B cell (primary cell): ENCODE measurements at regions not wholly inside any gene's neighbourhood (a gene's known extent, or its start where the extent isn't known, plus 50 kb on each side); places are given as distances from the start of the nearest gene placed in this dataset.

ENCODE experiments used
- ATAC-seq: fragments of 200-7000 bp; cut with Tn5 transposase; one replicate; pipeline ENCODE4 v1.10.0; 2021; ENCODE audit warnings: low read depth, mild to moderate bottlenecking, moderate number of reproducible peaks, moderate library complexity
- CTCF ChIA-PET: fragments of 350-600 bp; sonication (Branson Sonifier 250); formaldehyde crosslinking; loops from one replicate; lab custom pipeline; 2021; ENCODE audit warnings: antibody characterized with exemption, inconsistent platforms; lab: Charles Lee
- POLR2A ChIA-PET: fragments of 350-600 bp; sonication (Branson Sonifier 250); formaldehyde crosslinking; loops from one replicate; lab custom pipeline; 2021; ENCODE audit warnings: antibody characterized with exemption; lab: Charles Lee
- DNase-seq: peaks from one replicate; pipeline ENCODE4 v3.0.0; 2013
- H2AFZ ChIP-seq: 2 replicates; pipeline ENCODE4 v1.6.1; 2012; ENCODE audit warnings: mild to moderate bottlenecking, low read depth, low read length; ENCODE audit not compliant: insufficient read depth, poor library complexity, severe bottlenecking
- H3K27ac ChIP-seq, 2 donors: 1 replicate in 1 of 2; 2 replicates in 1 of 2; pipeline ENCODE4 v1.5.1; 2012 to 2013; ENCODE audit warnings: low read length in 2 of 2, mild to moderate bottlenecking in 2 of 2, moderate library complexity in 1 of 2
- H3K27me3 ChIP-seq, 4 experiments: fragments of 200-600 bp in 1 of 4; sonication (generic) in 1 of 4; replicated peaks in 1 of 4; 1 replicate in 2 of 4; 2 replicates in 2 of 4; pipeline versions ENCODE4 v1.6.1 to v1.7.0; 2013 to 2016; ENCODE audit warnings: low read length in 3 of 4, mild to moderate bottlenecking in 2 of 4, mixed read lengths in 1 of 4, moderate library complexity in 1 of 4; ENCODE audit not compliant: insufficient read depth in 4 of 4, control insufficient read depth in 3 of 4; ENCODE audit errors: control extremely low read depth in 1 of 4
- H3K36me3 ChIP-seq, 2 experiments: replicated peaks in 1 of 2; 1 replicate in 1 of 2; 2 replicates in 1 of 2; pipeline versions ENCODE4 v1.6.1 to v1.7.1; 2013; ENCODE audit warnings: low read length in 1 of 2; ENCODE audit not compliant: insufficient read depth in 2 of 2, control insufficient read depth in 1 of 2; ENCODE audit errors: control extremely low read depth in 1 of 2, extremely low read depth in 1 of 2
- H3K4me1 ChIP-seq, 2 donors: fragments of 200-600 bp in 1 of 2; sonication (generic) in 1 of 2; 1 replicate in 1 of 2; 2 replicates in 1 of 2; pipeline versions ENCODE4 v1.5.1 to v1.6.1; 2013 to 2017; ENCODE audit warnings: low read length in 2 of 2; ENCODE audit not compliant: control insufficient read depth in 2 of 2, insufficient read depth in 2 of 2
- H3K4me2 ChIP-seq: replicated peaks from 2 replicates; pipeline ENCODE3; 2012; ENCODE audit warnings: mild to moderate bottlenecking, low read depth, low read length; ENCODE audit not compliant: poor library complexity, severe bottlenecking
- H3K4me3 ChIP-seq, 5 experiments: fragments of 200-600 bp in 1 of 5; sonication (generic) in 1 of 5; 1 replicate in 3 of 5; 2 replicates in 2 of 5; pipeline versions ENCODE4 v1.5.1 to v1.7.0; 2011 to 2016; ENCODE audit warnings: low read length in 4 of 5, mild to moderate bottlenecking in 4 of 5, low read depth in 2 of 5, control low read depth in 1 of 5, moderate library complexity in 1 of 5; ENCODE audit not compliant: insufficient read depth in 1 of 5; ENCODE audit errors: control extremely low read depth in 1 of 5, extremely low read depth in 1 of 5
- H3K79me2 ChIP-seq: fragments of 200-600 bp; sonication (generic); one replicate; pipeline ENCODE4 v1.6.0; 2016; ENCODE audit warnings: low read length; ENCODE audit not compliant: control insufficient read depth, insufficient read depth
- H3K9ac ChIP-seq: fragments of 200-600 bp; sonication (generic); 2 replicates; pipeline ENCODE4 v1.6.1; 2017; ENCODE audit warnings: mild to moderate bottlenecking, low read length, moderate library complexity
- H3K9me3 ChIP-seq, 3 donors: one replicate each; pipeline versions ENCODE4 v1.6.1 to v1.7.1; 2013; ENCODE audit warnings: low read length in 2 of 3; ENCODE audit not compliant: control insufficient read depth in 2 of 3, insufficient read depth in 1 of 3; ENCODE audit errors: control extremely low read depth in 1 of 3
- H4K20me1 ChIP-seq: 2 replicates; pipeline ENCODE4 v1.6.0; 2012; ENCODE audit warnings: mild to moderate bottlenecking, low read length; ENCODE audit not compliant: insufficient read depth, control insufficient read depth, poor library complexity, severe bottlenecking
- H3K27ac Mint-ChIP-seq: one replicate; pipeline ENCODE4 v1.8.0; 2021; ENCODE audit warnings: mixed read lengths
- H3K27me3 Mint-ChIP-seq: one replicate; pipeline ENCODE4 v1.8.0; 2021; ENCODE audit warnings: mixed read lengths
- H3K4me1 Mint-ChIP-seq: one replicate; pipeline ENCODE4 v1.8.0; 2021; ENCODE audit warnings: mixed read lengths
- H3K4me3 Mint-ChIP-seq: one replicate; pipeline ENCODE4 v1.8.0; 2021; ENCODE audit warnings: mixed read lengths
- H3K9me3 Mint-ChIP-seq: one replicate; pipeline ENCODE4 v1.8.0; 2022; ENCODE audit warnings: mixed read lengths; ENCODE audit not compliant: insufficient read depth
- CTCF ChIP-seq: fragments of 200-600 bp; IDR thresholded peaks from one replicate; pipeline ENCODE4 v1.8.0; 2022; ENCODE audit warnings: antibody characterized with exemption, mild to moderate bottlenecking
- EZH2 ChIP-seq: IDR thresholded peaks from 2 replicates; pipeline ENCODE4 v1.6.1; 2012; ENCODE audit warnings: borderline replicate concordance, low read depth, mild to moderate bottlenecking, moderate library complexity, low read length; ENCODE audit not compliant: insufficient read depth, poor library complexity, severe bottlenecking
- intact Hi-C: fragments of 100-400 bp; cut with micrococcal nuclease; formaldehyde crosslinking; loops from one replicate; pipeline ENCODE4 v1.10.0; 2022

GRCh38 chr6:104540743-104541142 is 319.0 kb downstream of the HACE1 start:
- no peak for TF ChIP-seq CTCF
- no peak for TF ChIP-seq EZH2
- H3K4me1 Mint-ChIP-seq: no peaks in the 10 kb centered on the region
- H3K27me3 ChIP-seq: no peaks in the 10 kb centered on the region
- no peaks in the 10 kb centered on the region for H3K9me3 Mint-ChIP-seq
- H3K4me3 Mint-ChIP-seq: no peak overlapping the region
- H2AFZ ChIP-seq: no peak overlapping the region
- no peaks in the 10 kb centered on the region for H3K9me3 ChIP-seq
- H3K79me2 ChIP-seq: no peaks in the 10 kb centered on the region
- no peak overlapping the region for H3K4me2 ChIP-seq
- H3K4me1 ChIP-seq: no peaks in the 10 kb centered on the region
- H4K20me1 ChIP-seq: no peaks in the 10 kb centered on the region
- DNase-seq (no peak), ATAC-seq (no peak)
- H3K36me3 ChIP-seq: no peaks in the 10 kb centered on the region
- H3K4me3 ChIP-seq: no peak overlapping the region
- H3K27ac ChIP-seq: no peak overlapping the region
- CTCF ChIA-PET: no interaction called here
- no peaks in the 10 kb centered on the region for H3K27me3 Mint-ChIP-seq
- intact Hi-C loops: no loop called here
- H3K27ac Mint-ChIP-seq: no peak overlapping the region
- POLR2A ChIA-PET: no interaction called here
- H3K9ac ChIP-seq: no peak overlapping the region

DNA sequence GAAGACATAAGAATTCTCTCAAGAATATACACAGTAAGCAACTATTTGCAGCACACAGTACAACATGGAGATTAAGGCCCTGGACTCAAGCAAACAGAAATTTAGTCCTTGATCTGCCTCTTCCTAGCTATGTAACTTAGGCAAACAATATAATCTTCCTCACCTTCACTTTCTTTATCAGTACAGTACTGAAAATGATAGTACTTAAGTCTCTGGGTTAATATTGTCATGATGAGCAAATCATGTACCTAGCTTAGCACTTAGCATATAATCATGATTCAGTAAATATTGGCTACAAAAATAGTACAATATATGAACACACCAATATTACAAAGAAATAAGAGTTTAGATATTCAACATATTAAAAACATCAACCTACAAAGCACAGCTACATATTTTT is 320.5 kb downstream of the HACE1 start:
- Histone ChIP-seq H3K4me3 (no peak overlapping the region), H3K4me2 (no peak overlapping the region), H3K27me3 (no peaks in the 10 kb centered on the region), H3K9ac (no peak overlapping the region), H4K20me1 (no peaks in the 10 kb centered on the region), H3K4me1 (no peaks in the 10 kb centered on the region), H2AFZ (no peak overlapping the region), H3K79me2 (no peaks in the 10 kb centered on the region), H3K27ac (no peak overlapping the region), H3K36me3 (no peaks in the 10 kb centered on the region), H3K9me3 (no peaks in the 10 kb centered on the region)
- no peaks in the 10 kb centered on the region for H3K4me1 Mint-ChIP-seq
- POLR2A ChIA-PET: no interaction called here
- DNase-seq (no peak), ATAC-seq (no peak)
- TF ChIP-seq CTCF: no peak
- no peak for TF ChIP-seq EZH2
- no peaks in the 10 kb centered on the region for H3K9me3 Mint-ChIP-seq
- H3K4me3 Mint-ChIP-seq: no peak overlapping the region
- CTCF ChIA-PET: interaction anchor here (1.9 kb wide), 1 partner anchor 14 kb away, joined by 10 read pairs; no protein-coding TSS in a partner anchor
- H3K27ac Mint-ChIP-seq: no peak overlapping the region
- no peaks in the 10 kb centered on the region for H3K27me3 Mint-ChIP-seq
- intact Hi-C loops: no loop called here
